Cardiac fibroblast (primary cell): ENCODE measurements at regions not wholly inside any gene's neighbourhood (a gene's known extent, or its start where the extent isn't known, plus 50 kb on each side); places are given as distances from the start of the nearest gene placed in this dataset.

Experiments used
- DNase-seq, 2 donors: peaks; one replicate each; pipeline versions ENCODE4 v3.0.0 to v3.0.0-alpha.2; 2010; ENCODE audit warnings: low read depth in 2 of 2
- H3K4me3 ChIP-seq, 2 donors: replicated peaks in 1 of 2; 1 replicate in 1 of 2; 2 replicates in 1 of 2; pipeline ENCODE4 v1.5.1; 2011; ENCODE audit warnings: low read depth in 2 of 2, low read length in 2 of 2, mild to moderate bottlenecking in 2 of 2, moderate library complexity in 1 of 2
- CTCF ChIP-seq: IDR thresholded peaks from one replicate; pipeline ENCODE4 v1.5.1; 2011; ENCODE audit warnings: low read depth, mild to moderate bottlenecking, low read length, inconsistent platforms

GRCh38 chr12:91805031-91805430 is 340.6 kb downstream of the BTG1 start:
- H3K4me3 ChIP-seq = no peak overlapping the region

DNA sequence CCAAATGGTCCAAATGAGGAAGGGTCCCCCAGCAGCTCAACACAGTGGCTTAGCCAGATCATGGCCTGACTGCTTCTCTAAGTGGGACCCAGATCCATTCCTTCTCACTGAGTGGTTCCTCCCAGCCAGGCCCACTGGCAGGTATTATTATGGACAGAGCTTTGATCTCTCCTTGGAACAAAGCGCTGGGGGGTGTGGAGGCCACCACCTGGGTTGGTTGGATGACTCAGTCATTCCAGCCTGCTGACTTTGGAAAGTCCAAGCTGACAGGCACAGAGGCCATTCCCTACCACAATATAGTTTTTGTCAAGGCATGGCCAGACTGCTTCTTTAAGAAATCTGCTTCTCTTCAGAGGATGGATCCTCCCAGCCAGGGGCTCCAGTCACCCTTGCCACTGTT is 341.1 kb downstream of the BTG1 start:
- no peak overlapping the region for H3K4me3 ChIP-seq
- no peak for TF ChIP-seq CTCF
- peak in 1 of 2 donors; percentile 16 for DNase-seq

More at GRCh38 chr12:91805031-91805430, 340.6 kb downstream of the BTG1 start:
- DNase-seq = no peak
- TF ChIP-seq CTCF = no peak

DNA sequence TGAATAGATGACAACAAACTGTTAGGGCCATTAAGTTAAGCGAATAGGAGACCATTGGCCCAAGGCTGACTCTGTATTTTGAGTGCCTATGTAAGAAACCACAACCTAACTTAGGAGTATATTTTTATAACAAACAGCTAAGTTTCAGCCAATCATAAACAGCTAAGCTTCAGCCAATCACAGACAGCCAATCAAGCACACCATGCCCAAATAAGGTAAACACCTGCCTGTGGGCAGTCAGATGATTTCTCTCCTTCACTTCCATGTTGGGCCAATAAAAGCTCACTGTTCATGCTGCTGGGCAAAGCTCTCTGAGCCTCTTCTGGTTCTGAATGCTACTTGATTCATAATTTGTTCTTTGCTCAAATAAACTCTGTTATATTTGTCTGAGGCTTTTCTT is 344.6 kb downstream of the BTG1 start:
- TF ChIP-seq CTCF = no peak
- no peak for DNase-seq
- no peak overlapping the region for H3K4me3 ChIP-seq

DNA sequence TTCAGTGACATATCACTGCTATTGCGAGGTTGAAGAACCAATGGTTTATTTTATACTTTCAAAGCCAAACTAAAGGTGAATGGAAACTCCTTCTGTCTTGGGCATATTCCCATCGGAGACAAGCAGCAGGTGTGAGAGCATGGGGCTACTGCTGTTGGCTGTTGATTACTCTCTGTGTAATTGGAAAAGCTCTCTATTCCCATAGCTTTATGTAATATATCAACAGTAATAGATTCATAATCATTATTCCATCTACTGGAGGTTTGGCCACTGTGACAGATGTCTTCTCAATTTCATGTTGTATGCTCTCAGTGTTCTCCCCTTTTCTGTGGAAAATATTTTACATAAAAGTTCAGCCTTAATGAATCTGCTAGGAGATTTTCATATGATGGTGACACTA is 352.0 kb downstream of the BTG1 start:
- no peak overlapping the region for H3K4me3 ChIP-seq
- TF ChIP-seq CTCF = no peak
- DNase-seq = no peak

GRCh38 chr12:91792597-91792996 is 353.0 kb downstream of the BTG1 start:
- no peak for TF ChIP-seq CTCF
- DNase-seq = no peak
- H3K4me3 ChIP-seq = no peak overlapping the region

DNA sequence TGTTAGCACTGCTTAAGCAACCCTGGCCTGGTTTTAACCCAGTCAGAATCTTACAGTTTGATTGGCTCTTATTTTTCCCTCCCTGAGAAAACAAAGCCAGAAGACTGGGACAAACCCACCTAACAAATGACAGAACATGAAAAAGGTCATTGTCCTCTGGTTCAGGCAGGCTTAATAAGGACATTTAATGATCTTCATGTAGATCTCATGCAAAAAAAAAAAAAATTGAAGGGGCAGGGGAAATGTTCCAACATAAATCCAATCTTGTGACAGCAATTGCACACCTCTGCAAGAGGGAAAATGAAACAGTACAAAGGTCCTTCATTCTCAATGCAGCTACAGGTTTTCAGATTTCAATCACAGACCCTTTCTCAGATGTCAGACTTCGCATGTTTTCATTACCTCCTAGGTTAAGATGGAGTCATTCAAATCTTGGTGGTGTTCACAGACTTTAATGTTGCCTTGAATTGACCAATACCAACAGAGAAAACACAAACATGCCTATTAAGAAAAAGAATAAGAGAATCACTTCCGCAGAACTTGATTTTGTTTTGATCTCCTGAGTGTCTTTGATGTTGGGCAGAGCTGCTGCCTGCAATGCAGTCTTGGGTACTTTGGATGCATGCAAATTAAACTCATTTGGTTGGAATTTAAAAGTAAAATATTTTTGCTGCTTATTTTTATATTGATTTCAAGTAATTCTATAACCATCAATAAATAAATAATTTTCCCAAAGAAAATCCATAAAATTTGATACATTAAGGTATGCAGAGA is 359.0 kb downstream of the BTG1 start:
- no peak overlapping the region for H3K4me3 ChIP-seq
- DNase-seq = no peak
- no peak for TF ChIP-seq CTCF
